Embryonic facial prominence (tissue), 1 donor: ENCODE measurements at regions not wholly inside any gene's neighbourhood (a gene's known extent, or its start where the extent isn't known, plus 50 kb on each side); places are given as distances from the start of the nearest gene placed in this dataset.

Experiments
- DNase-seq: peaks from one replicate; pipeline ENCODE4 v3.0.0-alpha.2; 2016; ENCODE audit errors: extremely low spot score

- no peak for DNase-seq
Measured at GRCh38 chr4:151606061-151606460, 154.7 kb downstream of the GATB start.

DNA sequence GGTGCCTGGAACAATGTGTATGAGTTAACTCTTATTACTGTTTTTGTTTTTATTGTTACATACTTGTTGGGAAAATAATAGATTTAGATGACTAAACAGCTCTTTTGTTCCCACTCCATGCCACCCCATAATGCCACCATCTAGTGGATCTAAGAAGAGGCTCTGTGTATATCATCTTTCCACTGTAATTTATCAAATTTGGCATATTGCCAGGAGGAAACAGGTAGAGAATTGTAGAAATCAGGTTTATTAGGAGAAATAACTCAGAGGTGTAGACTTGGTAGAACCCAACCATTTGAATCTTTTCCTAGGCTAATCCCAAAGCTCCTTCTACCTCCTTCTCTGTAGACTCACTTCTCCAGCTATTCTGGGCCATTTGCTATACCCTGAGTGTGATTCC lies 150.6 kb downstream of the GATB start:
- DNase-seq: no peak

GRCh38 chr4:151611960-151612359 lies 148.8 kb downstream of the GATB start:
- no peak for DNase-seq

- no peak for DNase-seq
Measured at GRCh38 chr4:151613290-151613689, 147.5 kb downstream of the GATB start.

DNA sequence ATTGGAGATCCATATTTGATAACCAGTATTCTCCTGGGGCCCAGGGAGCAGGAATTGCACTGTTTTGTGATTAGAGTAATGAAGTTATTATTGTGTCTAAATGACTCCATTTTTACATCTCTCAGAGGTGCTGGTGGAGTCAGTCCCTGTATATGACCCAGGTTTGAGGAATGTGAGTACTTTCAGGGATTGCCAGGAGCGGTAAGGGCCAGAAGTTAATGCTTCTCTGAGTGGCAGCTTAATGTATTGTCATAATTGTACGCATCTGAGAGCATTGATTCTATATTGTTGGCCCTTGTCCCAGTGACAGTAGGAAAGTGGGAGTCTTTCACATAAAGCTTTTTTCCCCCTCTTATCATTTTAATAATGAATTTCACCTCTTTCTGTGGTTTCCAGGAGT lies 146.2 kb downstream of the GATB start:
- no peak for DNase-seq

DNA sequence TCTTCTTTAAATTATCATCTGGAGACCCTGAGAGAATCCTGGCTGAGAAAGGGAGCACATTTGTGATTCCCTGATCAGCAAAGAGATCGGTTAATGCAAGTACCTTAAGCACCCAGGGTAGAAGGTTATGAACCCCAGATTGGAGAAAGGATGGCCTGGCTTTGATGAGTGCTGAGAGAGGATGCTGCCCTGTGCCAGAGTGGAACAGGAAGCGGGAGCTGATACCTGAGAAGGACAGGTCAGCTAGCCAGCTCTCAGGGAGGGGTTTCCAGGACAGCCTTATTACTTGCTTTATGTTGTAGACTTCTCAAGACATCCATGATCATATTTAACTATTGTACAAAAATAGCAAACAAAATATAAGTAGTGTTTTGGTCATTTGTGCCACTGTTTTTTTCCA lies 141.9 kb downstream of the GATB start:
- no peak for DNase-seq

DNA sequence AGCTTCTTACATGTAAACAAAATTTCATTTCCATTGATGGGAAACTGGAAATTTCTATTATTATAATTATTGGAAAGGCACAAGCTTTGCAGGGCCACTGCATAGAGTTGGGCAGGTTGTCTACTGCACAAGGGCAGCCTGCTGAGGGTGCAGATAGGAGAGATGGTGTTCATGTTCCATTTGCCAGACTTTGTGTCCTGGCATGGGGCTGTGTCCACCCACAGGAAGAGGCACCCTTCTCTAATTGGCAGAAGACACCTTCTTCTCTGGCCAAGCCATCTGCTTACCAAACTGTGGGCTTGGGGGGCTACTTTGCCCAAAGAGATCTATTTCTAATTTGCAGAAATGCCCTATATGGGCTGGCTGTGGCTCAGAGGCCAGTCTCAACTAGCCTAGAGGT lies 140.7 kb downstream of the GATB start:
- DNase-seq: no peak
